WI38 (cell line): ENCODE measurements at regions not wholly inside any gene's neighbourhood (a gene's known extent, or its start where the extent isn't known, plus 50 kb on each side); places are given as distances from the start of the nearest gene placed in this dataset.

ENCODE experiments used
- H3K4me3 ChIP-seq: 2 replicates; pipeline ENCODE4 v1.5.1; 2011; ENCODE audit warnings: low read depth, mild to moderate bottlenecking, control low read depth, low read length
- TF ChIP-seq, protein P1 (sequence below): IDR thresholded peaks from 2 replicates; pipeline ENCODE4 v1.5.1; 2012; ENCODE audit warnings: low read depth, mild to moderate bottlenecking, control low read depth, low read length

DNA sequence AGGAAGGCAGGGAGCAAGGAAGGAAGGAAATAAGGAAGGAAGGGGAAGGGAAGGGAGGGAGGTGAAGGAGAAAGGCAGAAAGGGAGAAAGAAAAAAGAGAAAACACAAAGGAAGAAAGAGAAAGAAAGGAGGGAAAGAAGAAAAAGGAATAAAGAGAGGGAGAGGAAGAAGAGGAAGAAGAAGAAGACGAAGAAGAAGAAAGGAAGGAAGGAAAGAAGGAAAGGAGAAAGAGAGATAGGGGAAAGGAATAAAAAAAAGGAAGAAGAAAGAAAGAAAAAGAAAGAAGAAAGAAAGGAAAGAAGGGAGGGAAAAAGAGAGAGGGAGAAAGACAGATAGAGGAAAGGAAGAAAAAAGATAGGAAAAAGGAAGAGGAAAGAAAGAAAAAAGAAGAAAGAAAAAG, 128.0 kb downstream of the MXRA5 start:
- H3K4me3 ChIP-seq: no peak overlapping the region

DNA sequence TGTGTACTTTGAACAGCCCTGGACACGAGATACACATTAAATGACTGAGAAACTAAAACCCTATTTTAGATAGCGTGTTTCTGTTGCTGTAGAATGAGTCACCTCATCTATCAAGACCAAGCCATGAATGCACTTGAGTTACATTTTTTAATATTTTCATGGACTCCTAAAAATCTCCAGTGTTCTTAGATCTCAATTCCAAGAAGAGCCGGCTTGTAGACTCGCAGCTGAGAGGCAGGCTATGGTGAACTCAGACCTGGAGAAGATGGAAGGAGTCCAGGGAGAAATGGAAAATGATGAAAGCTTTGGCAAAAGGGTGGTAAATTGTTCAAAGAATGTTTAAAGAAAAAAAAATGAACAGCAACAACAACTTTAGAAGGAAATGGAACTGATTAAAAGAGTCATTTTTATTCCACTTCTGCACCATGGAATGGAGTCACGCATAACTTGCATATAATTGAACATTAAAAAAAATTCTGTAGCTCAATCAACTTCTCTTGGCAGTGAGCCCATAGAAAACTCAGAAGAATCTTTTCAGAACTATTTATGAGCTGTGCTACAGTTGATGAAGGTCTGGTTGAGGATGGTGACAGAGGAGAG, 129.8 kb downstream of the MXRA5 start:
- TF ChIP-seq, protein P1, sequence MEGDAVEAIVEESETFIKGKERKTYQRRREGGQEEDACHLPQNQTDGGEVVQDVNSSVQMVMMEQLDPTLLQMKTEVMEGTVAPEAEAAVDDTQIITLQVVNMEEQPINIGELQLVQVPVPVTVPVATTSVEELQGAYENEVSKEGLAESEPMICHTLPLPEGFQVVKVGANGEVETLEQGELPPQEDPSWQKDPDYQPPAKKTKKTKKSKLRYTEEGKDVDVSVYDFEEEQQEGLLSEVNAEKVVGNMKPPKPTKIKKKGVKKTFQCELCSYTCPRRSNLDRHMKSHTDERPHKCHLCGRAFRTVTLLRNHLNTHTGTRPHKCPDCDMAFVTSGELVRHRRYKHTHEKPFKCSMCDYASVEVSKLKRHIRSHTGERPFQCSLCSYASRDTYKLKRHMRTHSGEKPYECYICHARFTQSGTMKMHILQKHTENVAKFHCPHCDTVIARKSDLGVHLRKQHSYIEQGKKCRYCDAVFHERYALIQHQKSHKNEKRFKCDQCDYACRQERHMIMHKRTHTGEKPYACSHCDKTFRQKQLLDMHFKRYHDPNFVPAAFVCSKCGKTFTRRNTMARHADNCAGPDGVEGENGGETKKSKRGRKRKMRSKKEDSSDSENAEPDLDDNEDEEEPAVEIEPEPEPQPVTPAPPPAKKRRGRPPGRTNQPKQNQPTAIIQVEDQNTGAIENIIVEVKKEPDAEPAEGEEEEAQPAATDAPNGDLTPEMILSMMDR: no peak

More for the DNA sequence above, 128.0 kb downstream of the MXRA5 start:
- TF ChIP-seq, protein P1: no peak

DNA sequence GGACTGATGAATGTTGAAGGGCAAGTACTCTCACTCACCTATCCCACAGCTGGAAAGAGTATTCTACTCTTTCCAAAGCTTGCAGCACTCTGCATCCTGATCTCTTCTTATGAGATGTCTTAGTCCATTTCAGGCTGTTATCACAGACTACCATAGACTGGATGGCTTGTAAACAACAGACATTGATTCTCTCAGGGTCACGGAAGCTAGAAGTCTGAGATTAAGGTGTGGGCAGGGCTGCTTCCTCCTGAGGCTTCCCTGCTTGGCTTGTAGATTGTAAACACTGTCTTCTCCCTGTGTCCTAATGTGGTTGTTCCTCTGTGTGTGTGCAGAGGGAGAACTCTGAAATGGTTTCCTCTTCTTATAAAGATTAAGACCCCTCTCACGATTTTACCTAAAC, 131.2 kb downstream of the MXRA5 start:
- no peak overlapping the region for H3K4me3 ChIP-seq
- TF ChIP-seq, protein P1: no peak

More for the DNA sequence above, 129.8 kb downstream of the MXRA5 start:
- H3K4me3 ChIP-seq: no peak overlapping the region

DNA sequence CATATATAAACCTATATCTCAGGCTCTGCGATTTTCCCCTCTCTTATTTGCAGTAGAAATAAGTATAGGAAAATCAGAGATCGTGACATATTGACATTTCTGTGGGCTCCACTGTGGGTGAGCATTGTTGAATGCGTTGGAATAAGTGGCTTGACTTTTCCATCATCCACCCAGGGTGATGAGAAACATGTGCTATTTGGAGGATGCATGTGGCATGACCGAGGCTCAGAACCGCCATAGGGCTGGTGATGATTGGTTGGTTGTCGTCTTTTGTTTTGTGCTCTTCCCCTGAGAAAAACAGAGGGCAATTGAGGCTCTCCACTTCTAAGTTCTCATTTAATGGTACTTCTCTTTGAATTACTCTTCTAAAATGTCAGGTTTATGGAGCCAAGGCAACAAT, 140.1 kb downstream of the MXRA5 start:
- TF ChIP-seq, protein P1: no peak
- H3K4me3 ChIP-seq: no peak overlapping the region

DNA sequence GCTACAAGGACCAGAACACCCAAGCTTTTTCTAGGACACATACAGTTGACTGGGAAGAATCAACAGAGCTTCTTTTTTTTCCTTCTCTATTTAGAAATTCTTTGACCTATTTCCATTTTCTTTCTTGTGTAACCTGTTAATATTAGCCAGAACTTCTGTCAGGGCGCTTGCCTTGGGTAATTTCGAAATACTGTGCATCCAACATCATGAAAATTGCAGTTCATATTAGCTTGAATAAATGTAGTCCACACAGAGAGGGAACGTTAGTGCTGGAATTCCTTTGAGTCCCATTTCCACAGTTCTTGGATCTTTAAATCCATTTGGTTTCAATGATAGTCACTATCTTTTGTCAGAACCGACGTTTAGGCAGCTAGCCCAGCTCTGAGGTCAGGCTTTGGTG, 141.8 kb downstream of the MXRA5 start:
- H3K4me3 ChIP-seq: no peak overlapping the region
- TF ChIP-seq, protein P1: no peak

DNA sequence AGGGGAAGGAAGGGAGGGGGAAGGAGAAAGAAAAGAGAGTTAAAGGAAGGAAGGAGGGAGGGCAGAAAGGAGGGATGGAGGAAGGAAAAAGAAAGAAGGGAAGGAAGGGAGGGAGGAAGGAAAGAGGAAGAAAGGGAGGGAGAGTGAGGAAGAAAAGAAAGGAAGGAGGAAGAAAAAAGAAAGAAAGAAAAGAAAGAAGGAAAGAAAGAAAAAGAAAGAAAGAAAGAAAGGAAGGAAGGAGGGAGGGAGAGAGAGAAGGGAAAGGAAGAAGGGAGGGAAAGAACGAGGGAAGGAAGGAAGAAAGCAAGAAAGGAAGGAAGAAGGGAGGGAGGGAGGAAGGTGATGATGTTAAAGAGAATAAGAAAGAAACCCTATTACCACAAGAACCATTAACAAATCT, 150.6 kb downstream of the MXRA5 start:
- H3K4me3 ChIP-seq: no peak overlapping the region
- TF ChIP-seq, protein P1: no peak

DNA sequence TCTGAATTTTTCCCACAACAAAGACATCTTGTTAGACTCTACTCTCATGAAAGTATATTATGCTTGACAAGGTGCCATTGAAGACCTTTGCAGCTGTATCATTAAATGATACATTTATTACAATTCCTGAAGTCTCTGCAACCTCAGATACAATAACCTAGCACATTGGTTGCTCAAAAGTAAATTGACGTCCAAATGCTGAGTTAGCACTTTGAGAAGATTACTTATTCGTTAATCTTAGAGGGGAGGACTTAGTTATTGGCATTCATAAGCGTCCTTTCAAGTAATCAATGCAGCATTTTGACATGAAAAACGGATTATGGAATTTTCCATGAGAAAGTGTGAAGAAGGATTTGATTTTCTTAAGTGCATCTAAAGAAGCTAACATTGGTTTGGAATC, 151.6 kb downstream of the ARSF start:
- TF ChIP-seq, protein P1: no peak
- no peak overlapping the region for H3K4me3 ChIP-seq
